NCI-H2107 (cell line): ENCODE measurements at regions not wholly inside any gene's neighbourhood (a gene's known extent, or its start where the extent isn't known, plus 50 kb on each side); places are given as distances from the start of the nearest gene placed in this dataset.
A peak's percentile ranks its signal among the peaks of the same experiment; 100 is the strongest.
"Not testable (repeated sequence)": the region's sequence is repeated elsewhere in the genome, so short reads cannot be mapped to it uniquely, and the experiment has no call there.

ENCODE experiments used
- DNase-seq: peaks from one replicate; lab custom pipeline; 2025; lab: John Stamatoyannopoulos, UW

DNA sequence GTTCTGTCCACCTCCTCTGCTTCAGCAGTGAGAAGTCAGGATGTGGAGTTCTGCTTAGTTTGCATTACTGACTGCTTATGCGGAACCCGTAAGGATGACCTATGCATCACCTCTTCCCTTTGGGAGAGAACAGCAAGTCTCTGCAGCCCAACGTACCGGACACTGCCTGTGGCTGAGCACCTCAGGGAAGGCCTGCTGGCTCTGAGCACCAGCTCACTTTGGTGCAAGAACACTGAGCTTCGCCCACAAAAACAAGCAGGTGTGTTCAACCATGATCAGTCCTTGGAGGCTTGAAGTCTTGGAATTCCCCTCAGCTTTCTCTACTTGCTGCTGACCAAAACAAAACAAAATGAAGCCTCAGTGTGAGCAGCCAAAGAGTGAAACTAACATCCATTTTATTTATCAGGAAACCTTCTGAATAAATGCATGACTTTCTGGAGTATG is 52.7 kb upstream of the NCK2 start:
- DNase-seq, result no peak

DNA sequence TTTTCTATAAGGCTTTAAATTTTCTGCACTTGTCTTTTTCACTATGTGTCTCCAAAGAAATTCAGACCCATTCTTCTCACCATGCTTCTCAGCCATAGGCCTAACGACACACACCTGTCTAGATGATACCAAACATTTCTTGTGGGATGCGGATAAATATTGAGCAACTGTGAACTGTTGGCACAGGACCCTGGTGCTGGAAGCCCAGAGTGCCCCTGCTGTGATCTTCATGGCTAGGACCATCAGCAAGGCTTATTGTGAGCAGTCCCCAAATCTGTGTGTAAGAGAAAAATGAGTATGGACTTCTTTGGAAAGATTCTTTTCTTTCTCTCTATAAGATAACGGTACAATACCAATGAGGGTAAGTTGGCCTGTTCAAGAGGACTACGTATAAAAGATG is 54.1 kb upstream of the NCK2 start:
- no peak for DNase-seq

DNA sequence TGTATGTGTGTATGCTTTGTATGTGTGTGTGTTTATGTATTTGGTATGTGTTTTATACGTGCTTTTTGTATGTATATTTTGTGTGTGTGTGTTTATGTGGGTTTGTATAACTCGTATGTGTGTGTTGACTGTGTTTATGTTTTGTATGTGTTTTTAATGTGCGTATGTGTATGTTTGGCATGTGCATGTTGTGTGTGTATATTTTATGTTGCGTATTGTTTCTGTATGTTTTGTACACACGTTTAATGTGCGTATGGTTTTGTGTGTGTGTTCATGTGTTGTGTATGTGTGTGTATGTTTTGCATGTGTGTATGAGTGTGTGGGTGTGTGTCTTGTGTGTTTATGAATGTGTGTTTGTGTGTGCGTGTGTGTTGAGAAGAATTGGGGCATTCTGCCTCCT is 55.2 kb upstream of the NCK2 start:
- no peak for DNase-seq

DNA sequence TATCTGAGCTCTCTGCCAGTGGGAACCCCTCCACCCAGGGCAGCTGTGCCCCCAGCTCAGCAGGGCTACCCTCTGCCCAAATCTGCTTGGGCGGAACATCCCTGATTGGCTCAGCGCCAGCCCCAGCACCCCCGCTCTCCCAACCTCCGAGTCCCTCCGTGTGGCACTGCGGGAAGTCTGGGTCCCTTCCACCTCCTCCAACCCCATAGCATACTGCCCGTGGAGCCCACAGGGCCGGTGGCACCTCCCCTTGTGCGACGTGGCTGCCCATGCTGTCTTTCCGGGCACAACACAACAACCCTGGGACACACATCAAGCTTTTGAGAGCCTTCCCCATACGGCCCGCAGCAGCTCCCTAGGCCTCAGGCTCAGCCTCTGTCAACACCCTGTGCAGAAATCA is 55.8 kb upstream of the NCK2 start:
- DNase-seq, result no peak

DNA sequence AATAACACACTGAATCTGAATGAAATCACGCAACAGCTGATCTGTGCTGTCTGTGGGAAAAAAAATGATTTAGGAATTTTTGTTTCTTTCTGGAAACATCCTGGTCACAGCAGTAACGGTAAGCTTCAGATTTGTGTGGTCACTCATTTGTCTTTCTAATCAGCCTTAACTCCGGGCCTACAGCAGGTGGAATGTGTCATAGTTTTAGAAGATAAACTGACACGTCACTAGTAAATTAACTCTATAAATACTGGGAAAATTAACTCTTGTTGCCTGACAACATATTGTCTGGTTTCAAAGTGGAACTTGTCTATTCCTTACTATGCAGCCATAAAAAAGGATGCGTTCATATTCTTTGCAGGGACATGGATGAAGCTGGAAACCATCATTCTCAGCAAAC is 58.1 kb upstream of the NCK2 start:
- DNase-seq, result no peak

DNA sequence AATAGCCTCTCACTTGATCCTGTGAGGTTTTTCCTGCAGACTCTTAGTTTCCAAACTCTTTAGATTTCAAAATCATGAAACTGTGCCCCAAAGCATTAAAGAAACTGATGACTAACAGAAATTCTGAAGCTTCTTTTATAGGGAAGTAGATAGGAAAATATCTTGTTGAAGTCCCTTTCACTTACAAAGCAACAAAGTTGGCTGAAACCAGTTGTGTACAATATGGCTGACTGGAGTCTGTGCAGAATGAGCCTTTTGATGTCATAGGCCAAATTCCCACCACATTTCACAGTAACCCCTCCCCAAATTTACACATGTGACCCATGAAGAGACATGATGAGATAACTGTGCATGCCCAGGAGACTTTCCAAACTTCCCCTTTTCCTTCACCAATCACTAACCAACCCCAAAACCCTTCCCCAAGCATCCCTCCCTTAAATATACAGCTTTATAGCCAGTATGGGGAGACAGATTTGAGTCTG is 61.7 kb upstream of the NCK2 start:
- no peak for DNase-seq

DNA sequence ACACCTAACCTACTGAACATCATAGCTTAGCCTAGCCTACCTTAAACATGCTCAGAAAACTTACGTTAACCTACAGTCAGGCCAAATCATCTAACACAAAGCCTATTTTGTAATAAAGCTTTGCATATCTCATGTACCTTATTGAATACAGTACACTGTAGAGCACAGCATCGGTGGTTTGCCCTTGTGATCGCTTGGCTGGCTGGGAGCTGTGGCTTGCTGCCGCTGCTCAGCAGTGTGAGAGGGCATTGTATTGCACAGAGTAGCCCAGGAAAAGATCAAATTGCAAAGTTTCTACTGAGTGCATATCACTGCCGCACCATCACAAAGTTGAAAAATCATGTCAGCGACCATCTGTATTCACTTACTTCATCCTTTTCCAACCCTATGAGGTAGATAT is 62.3 kb upstream of the NCK2 start:
- peak; percentile 24 for DNase-seq

DNA sequence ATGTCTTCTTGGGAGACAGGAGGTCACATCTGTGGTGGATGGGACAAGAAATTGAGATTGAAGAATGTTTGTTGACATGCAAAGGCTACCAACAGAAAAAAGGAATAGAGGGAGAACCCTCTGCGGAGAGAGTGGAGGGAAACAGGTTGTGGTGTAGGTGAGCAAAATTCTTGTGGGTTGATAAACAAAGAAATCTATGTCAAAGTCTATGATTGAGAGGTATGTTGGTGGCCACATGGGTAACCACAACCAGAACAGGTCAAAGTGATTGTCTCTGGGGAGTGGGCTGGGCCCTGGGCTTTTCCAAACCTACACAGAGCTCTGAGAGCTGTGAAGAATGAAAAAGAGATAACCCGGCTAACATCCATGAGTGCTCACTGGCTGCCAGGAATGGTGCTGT is 62.8 kb upstream of the NCK2 start:
- DNase-seq, result no peak

DNA sequence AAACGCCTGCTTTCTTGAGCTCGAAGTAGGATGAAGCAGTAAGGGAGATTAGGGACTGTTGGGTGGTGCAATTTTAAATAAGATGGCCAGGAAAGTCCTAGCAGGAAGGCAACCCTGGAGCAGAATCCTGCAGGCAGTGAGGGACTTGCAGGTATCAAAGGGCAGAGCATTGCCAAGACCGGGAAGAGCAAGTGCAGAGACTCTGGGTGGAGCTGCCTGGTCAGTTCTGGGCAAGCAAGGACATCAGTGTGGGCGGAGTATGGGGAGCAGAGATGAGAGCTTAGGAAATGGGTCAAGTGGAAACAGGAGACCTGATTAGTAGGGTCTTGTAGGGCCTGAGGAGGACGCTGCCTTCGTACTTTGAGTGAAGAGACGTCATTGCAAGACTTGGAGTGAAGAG is 64.4 kb upstream of the NCK2 start:
- no peak for DNase-seq

DNA sequence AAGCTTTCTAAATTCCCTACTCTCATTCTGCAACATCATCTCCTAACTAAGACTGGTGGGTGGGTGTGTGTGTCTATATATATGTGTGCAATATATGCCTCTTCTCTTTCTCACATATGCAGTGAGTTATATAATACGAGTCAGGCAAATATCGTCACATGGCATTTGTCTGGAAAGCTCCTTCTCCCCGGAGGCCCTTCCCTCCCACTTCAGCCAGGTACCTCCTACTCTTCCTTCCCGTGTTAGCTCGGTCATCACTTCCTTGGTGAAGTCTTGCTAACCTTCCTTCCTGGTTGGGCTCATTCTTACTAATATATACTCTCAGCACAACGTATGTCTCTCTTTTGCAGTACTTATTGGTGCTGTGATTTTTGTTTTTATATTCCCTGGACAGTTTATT is 66.4 kb upstream of the NCK2 start:
- no peak for DNase-seq

DNA sequence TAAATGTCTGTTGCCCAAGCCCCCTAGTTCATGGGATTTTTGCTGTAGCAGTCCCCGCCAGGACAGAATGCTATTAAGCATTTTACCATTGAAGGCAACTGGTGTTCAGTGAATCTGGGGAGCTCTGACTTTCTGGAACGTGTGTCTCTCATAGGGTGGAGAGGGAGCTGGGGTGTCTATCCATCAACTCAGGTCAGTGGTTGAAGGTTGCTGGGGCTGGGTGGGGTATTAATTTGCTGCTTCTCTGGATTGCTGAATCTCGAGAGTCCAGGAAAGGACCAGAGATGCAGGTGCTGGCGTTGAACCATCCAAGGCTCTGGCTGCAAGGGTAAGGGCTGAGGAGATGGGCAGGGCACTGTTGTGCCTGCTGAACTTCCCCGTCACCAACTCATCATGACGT is 66.8 kb upstream of the NCK2 start:
- DNase-seq, result no peak

DNA sequence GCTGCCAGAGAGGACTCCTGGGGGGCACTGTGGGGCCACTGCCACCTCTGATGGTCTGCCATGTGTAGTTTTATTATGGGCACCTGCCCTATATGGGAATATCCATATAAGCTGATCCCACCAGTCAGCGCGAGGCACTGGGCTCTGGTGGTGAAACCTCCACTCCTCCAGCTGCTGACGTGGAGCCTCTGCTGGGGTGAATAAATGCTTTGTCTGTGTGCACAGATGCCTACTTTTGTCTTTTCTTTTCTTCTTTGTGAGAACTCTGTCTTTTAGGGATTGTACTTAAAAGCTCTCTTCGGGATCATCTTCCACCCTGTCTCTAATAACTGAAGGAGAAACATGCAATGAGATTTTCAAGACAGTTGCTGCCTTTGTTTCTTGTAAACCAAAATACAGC is 68.9 kb upstream of the NCK2 start:
- DNase-seq, result no peak

DNA sequence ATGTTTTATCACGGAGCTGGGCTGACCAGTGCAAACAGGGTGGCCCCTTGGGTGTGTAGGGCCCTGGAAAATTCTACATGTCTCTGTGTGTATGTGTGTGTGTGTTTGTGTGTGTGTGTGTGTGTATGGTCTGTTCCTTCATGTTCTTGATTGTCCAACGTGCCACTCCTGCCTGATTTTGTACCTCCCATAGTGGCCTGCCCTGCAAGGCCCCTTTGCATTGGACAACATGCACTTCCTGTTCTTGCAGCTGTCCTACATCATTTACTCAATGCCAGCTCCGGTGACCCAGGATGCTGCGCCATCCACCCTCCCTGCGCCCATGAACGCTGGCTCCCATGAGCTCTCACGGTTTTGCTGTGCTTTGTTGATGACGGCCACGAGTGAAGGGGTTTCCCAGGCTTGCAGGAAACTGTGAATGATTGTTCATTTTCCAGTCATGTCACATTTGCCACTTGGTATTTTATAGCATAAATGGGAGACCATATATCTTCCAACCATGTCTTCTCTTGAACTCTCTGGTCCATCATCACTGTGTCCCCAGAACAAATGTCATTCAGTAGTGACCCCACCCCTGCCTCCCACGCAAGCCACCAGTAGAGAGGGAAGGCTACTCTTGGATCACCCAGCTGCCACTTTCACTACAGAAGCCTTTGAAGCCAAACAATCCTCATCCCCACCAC is 69.7 kb upstream of the NCK2 start:
- DNase-seq, result no peak

DNA sequence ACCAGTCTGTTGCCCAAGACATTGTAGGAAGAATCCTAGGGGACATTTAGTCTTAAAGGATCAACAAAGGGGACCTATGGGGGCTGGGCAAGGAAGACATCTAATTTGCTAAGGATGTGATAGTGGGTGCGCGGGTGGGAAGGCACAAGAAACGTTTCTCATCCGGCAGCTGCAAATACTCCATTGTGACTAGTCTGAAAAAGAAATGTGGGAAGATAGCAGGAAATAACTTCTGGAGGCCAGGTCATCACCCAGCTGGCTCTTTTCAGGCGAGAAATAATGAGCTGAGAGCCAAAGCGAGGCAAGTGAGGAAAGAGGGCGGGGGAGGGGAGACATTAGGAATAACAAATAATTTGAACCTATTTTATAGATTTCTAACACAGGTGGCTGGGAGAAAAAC is 70.3 kb upstream of the NCK2 start:
- DNase-seq, result no peak

DNA sequence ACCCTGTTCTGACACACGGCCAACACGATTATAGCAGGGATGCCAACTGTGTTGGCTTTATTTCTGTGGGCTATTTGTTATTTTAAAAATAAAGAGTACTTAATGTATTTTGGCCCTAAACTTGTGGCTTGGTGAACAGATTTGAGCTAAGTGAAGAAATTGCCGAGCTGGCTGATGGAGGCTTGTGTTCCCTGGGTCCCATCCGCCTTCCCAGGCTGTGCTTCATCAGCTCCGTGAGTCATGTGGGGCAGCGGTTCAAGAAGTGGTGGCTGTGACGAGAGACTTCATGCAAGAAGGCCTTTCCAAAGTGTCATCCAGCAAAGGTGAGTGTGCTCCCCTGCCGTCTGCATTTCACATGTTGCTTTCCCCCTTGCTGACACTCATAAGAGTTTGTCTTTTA is 73.6 kb upstream of the NCK2 start:
- no peak for DNase-seq

DNA sequence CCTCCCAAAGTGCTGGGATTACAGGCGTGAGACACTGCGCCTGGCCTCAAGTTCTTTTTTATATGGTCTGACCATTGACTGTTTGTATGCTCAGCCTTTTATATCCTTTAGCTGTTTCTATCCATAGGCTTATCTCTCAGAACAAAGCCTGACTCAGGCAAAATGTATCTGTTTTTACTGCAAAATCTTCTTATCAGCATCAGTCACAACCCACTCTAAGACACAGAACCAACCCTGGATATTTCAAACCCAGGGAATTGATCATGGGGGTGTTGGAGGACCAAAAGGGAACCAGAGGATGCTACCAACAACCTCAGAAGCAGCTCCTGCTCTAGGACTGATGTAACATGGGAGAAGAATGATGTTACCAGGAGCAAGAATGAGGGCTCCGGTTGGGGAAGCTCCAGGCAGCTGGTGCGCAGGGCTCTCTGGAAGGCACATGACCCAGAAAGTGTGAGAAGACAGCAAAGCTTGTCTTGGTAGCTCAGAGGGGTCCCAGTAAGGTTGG is 75.3 kb upstream of the NCK2 start:
- DNase-seq, result no peak

DNA sequence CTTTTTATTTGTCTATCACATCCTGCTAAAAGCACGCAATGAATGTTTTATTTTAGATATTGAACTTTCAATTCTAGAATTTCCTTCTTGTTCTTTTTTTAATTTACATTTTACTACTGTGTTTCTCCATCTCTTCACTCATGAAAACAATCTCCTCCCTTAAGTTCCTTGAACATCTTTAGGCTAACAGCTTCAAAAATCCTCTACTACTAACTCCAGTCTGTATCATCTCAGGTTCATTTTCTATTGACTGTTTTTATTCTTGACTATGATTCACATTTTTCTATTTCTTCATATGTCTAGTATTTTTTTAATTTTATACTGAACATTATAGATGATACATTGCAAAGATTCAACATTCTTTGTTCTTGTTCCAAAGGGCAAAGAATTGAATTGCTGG is 79.2 kb upstream of the NCK2 start:
- no peak for DNase-seq

DNA sequence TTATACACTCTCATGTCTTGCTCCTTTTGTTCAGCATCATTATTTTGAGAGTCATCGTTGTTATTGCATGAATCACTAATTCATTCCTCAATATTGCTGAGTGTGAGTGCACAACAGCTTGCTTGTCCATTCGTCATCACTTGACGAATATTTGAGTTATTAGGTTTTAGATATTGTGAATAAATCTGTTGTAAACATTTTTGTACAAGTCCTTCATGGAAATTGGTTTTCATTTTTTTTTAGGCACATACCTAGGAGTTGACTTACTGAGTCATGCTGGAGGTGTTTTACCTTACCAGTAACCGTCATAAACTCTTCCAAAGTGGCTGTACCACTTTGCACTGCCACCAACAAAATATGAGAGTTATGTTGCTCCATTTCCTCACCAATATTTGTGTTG is 84.2 kb upstream of the NCK2 start:
- DNase-seq, result no peak

DNA sequence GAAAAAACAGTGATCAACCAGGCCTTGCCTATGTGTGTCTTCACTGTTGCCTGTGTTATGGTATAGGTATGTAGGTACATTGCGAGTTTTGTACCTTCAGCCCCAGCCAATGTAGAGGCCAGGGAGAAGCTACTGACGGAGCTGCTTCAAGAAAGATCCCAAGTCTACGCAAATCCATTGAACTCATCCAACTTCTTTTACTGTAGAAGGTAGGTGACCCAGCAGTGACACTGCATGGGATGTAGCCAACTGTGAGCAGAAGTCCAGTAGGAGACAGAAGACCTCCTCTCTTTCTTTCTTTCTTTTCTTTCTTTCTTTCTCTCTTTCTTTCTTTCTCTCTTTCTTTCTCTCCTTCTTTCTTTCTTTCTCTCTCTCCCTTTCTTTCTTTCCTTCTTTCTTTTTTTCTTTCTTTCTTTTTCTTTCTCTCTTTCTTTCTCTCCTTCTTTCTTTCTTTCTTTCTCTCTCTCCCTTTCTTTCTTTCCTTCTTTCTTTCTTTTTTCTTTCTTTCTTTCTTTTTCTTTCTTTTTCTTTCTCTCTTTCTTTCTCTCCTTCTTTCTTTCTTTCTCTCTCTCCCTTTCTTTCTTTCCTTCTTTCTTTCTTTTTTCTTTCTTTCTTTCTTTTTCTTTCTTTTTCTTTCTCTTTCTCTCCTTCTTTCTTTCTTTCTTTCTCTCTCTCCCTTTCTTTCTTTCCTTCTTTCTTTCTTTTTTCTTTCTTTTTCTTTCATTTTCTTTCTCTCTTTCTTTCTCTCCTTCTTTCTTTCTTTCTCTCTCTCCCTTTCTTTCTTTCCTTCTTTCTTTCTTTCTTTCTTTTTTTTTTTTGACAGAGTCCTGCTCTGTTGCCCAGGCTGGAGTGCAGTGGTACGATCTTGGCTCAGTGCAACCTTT is 88.7 kb upstream of the NCK2 start:
- DNase-seq, result not testable (repeated sequence)

DNA sequence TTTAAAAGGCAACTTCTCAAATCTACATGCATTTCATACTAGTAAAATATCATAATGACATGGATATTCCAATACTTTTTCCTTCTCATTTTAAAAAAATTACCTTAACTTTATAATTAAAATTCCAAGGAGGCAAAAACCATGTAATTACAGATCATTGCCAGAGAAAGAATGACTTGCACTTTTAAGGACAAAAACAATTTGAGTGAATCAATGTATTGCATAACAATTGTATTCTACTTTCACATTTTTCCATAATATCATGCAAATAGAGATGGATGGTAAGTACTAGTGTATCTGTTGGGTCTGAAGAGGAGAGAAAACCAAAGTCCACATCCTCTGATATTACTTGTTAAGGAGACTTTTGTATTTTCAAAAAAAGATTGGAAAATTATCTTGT is 89.5 kb upstream of the NCK2 start:
- no peak for DNase-seq

DNA sequence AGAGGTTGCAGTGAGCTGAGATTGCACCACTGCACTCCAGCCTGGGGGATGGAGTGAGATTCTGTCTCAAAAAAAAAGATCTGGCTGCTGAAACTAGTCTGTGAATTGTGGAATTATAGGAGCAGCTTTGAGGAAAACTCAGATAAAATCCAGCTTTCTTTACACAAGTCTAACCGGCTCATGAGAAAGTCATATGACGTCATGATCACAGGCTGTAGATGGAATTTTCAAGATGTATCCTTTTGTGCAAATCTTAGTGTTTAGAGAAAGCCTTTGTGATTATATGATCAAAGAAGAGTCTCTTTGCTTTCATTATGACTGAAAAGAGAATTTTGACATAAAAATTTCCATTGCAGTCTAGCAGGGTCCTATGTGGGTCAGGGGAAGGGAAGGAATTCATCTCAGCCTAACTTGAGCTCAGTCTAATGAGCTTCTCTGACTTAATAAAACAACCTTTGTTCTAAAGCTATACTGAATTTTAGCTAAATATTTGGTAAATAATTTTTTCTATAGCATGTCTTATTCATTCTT is 90.2 kb upstream of the NCK2 start:
- no peak for DNase-seq

DNA sequence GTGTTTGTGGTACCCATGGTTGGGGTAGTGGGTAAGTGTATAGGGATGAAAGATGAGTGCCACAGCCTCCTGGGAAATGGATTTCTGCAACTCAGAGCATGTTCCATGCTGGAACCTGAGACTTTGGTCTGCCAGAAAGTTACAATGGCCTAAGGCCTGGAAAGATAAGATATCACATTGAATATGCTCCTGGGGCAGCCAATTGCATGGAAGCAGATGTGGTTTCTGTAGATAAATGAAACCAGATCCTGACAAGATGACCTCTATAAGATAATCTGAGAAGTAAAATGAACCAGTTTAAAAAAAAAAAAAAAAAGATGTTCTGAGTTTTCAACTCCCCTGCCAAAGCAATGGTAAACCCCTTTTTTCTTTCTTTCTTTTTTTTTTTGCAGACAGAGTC is 91.4 kb upstream of the NCK2 start:
- DNase-seq, result no peak
